ENCODE measurements at regions not wholly inside any gene's neighbourhood (a gene's known extent, or its start where the extent isn't known, plus 50 kb on each side); places are given as distances from the start of the nearest gene placed in this dataset.
A peak's percentile ranks its signal among the peaks of the same experiment; 100 is the strongest.

- DNase-seq (no peak), ATAC-seq (no peak)
- TF ChIP-seq, protein P1, sequence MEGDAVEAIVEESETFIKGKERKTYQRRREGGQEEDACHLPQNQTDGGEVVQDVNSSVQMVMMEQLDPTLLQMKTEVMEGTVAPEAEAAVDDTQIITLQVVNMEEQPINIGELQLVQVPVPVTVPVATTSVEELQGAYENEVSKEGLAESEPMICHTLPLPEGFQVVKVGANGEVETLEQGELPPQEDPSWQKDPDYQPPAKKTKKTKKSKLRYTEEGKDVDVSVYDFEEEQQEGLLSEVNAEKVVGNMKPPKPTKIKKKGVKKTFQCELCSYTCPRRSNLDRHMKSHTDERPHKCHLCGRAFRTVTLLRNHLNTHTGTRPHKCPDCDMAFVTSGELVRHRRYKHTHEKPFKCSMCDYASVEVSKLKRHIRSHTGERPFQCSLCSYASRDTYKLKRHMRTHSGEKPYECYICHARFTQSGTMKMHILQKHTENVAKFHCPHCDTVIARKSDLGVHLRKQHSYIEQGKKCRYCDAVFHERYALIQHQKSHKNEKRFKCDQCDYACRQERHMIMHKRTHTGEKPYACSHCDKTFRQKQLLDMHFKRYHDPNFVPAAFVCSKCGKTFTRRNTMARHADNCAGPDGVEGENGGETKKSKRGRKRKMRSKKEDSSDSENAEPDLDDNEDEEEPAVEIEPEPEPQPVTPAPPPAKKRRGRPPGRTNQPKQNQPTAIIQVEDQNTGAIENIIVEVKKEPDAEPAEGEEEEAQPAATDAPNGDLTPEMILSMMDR (IDR thresholded peaks at IDR 0.05) = no peak
- TF ChIP-seq POLR2A (IDR thresholded peaks at IDR 0.05) = no peak
- H3K4me3 ChIP-seq = no peak overlapping the region
- no peaks in the 10 kb centered on the region for H3K27me3 ChIP-seq
- no peak overlapping the region for H3K27ac ChIP-seq
- H3K36me3 ChIP-seq = no peaks in the 10 kb centered on the region
- intact Hi-C loops (cut with DNase I) = no loop called here
- no peaks in the 10 kb centered on the region for H3K9me3 ChIP-seq
- H3K4me1 ChIP-seq = peaks cover 0 to 11% (median 0%) of the 10 kb centered on the region in 12 donors
- 77 to 93% (median 85%) methylated on average over 8 of the region's 8 CpGs for WGBS, 4 donors
These were observed 661.9 kb upstream of the ID2 start for GRCh38 chr2:8019934-8020333.

DNA sequence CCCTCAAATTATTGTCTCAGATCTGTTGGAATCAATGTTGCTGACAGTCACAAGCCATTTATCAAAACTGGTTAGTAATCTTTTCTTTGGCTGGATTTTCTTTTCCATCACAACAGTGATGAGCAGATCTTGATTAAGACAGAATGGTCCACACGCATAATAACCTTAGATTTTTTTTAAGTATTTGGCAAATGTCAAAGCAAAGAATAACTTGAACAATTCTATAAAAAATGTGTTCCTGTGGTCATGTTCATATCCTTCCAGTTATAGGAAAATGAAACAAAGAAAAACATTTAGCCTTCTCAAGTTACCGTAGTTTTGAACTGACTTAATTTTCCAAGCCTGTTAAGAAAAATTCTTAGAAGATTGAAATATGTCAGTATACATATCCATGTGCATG is 659.9 kb upstream of the ID2 start:
- intact Hi-C loops (cut with DNase I) = no loop called here
- no peaks in the 10 kb centered on the region for H3K36me3 ChIP-seq
- no peak overlapping the region for H3K4me3 ChIP-seq
- no peaks in the 10 kb centered on the region for H3K27me3 ChIP-seq
- ATAC-seq (peak in 1 of 4 donors; percentile 57), DNase-seq (no peak)
- no peak for TF ChIP-seq POLR2A (IDR thresholded peaks at IDR 0.05)
- TF ChIP-seq, protein P1 (IDR thresholded peaks at IDR 0.05) = no peak
- no peaks in the 10 kb centered on the region for H3K9me3 ChIP-seq
- 54 to 61% (median 60%) methylated on average over 2 of the region's 2 CpGs for WGBS, 4 donors
- peaks cover 0 to 11% (median 0%) of the 10 kb centered on the region in 12 donors for H3K4me1 ChIP-seq
- H3K27ac ChIP-seq = peak overlapping the region in 6 of 12 donors; percentile 27 to 73 (median 50)

DNA sequence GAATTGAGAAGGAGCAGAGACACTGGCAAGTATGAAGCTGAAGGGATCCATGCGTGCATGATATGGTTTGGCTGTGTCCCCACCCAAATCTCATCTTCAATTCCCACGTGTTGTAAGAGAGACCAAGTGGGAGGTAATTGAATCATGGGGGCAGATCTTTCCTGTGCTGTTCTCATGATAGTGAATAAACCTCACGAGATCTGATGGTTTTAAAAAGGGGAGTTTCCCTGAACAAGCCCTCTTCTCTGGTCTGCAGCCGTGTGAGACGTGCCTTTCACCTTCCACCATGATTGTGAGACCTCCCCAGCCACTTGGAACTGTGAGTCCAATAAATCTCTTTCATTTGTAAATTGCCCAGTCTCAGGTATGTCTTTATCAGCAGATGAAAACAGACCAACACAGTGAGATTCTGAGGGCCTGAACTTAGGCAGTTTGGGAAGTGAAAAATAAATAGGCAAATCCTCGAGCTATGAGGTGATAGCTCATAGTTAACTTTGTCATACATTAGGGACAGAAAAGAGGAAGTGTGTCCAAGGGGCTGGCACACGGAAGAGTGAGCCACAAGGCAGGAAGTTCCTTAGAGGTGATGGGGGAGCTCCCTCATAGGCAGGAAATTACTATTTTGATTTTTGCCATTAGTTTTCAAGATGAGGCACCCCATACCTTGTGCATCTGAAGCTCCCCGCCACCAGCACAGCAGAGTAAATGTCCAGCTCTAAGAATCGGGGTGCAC is 658.8 kb upstream of the ID2 start:
- H3K27ac ChIP-seq = peak overlapping the region in 1 of 12 donors; percentile 67
- no peaks in the 10 kb centered on the region for H3K9me3 ChIP-seq
- H3K4me1 ChIP-seq = peaks cover 0 to 11% (median 0%) of the 10 kb centered on the region in 12 donors
- no peaks in the 10 kb centered on the region for H3K36me3 ChIP-seq
- ATAC-seq (no peak), DNase-seq (no peak)
- TF ChIP-seq POLR2A (IDR thresholded peaks at IDR 0.05) = no peak
- TF ChIP-seq, protein P1 (IDR thresholded peaks at IDR 0.05) = no peak
- intact Hi-C loops (cut with DNase I) = no loop called here
- H3K4me3 ChIP-seq = no peak overlapping the region
- H3K27me3 ChIP-seq = no peaks in the 10 kb centered on the region
- WGBS, 4 donors = 62 to 78% (median 71%) methylated on average over 9 of the region's 9 CpGs

DNA sequence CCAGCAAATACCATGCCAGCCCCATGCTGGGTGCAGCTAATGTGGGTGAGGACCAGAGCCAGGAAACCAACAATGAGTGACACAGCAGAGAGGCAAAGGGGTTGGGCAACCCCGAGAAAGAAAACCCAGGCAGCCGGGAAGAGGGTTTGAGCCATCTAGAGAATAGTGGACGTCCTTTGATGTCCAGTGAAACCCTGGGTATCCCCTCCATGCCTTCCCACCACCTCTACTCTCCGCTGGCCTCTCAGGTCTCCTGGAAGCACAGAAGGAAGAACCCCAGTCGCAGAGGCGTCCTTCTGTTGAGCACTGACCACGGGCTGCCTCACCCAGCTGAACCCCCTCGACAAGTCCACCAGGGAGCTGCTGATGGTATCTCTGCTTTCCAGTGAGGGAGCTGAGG is 657.4 kb upstream of the ID2 start:
- intact Hi-C loops (cut with DNase I) = no loop called here
- H3K27me3 ChIP-seq = no peaks in the 10 kb centered on the region
- peaks cover 0 to 11% (median 0%) of the 10 kb centered on the region in 12 donors for H3K4me1 ChIP-seq
- TF ChIP-seq, protein P1 (IDR thresholded peaks at IDR 0.05) = no peak
- no peak for TF ChIP-seq POLR2A (IDR thresholded peaks at IDR 0.05)
- H3K9me3 ChIP-seq = no peaks in the 10 kb centered on the region
- no peak overlapping the region for H3K27ac ChIP-seq
- H3K36me3 ChIP-seq = no peaks in the 10 kb centered on the region
- ATAC-seq = no peak
- H3K4me3 ChIP-seq = no peak overlapping the region
- WGBS, 4 donors = 92 to 96% (median 94%) methylated on average over 7 to 8 of the region's 8 CpGs
- no peak for DNase-seq

Measured in heart left ventricle (tissue), 16 donors.